ENCODE measurements at regions not wholly inside any gene's neighbourhood (a gene's known extent, or its start where the extent isn't known, plus 50 kb on each side); places are given as distances from the start of the nearest gene placed in this dataset.

DNA sequence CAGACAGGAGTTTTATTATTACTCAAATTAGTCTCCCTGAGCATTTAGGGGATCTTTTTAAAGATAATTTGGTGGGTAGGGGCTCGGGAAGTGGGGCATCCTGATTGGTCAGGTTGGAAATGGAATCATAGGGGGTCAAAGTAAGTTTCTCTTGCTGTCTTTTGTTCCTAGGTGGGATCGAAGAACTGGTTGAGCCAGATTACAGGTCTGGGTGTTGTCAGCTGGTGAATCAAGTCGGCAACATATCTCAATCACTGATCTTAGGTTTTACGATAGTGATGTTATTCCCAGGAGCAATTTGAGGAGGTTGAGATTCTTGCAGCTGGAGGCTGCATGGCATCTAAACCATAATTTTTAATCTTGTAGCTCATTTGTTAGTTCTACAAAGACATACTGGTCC is 629.5 kb upstream of the AMOT start:
- H3K4me3 ChIP-seq (ENCODE audit: low read depth, low read length): no peak overlapping the region
- no peak for DNase-seq (ENCODE audit: low read depth)
- TF ChIP-seq CTCF (IDR thresholded peaks at IDR 0.05; ENCODE audit: control insufficient read depth, extremely low read depth, insufficient read depth): no peak

DNA sequence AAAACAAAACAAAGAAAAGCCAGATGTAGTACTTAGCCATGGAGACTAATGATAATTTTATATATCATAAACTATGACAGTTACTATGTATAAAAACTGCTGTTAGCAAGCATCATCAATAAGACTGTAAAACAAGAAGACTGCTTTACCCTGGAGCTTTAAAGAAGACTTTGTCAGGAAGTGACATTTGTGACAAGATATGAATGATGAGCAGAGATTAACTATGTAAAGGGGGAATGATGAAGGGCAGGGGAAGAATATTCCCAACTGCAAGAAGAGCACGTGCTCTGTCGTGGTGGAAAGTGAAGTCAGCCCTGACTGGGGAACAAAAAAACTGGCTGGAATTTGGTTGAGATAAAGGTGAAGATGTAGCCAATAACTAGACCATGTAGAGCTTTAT is 617.1 kb upstream of the AMOT start:
- TF ChIP-seq CTCF (IDR thresholded peaks at IDR 0.05; ENCODE audit: control insufficient read depth, extremely low read depth, insufficient read depth): no peak
- H3K4me3 ChIP-seq (ENCODE audit: low read depth, low read length): no peak overlapping the region

DNA sequence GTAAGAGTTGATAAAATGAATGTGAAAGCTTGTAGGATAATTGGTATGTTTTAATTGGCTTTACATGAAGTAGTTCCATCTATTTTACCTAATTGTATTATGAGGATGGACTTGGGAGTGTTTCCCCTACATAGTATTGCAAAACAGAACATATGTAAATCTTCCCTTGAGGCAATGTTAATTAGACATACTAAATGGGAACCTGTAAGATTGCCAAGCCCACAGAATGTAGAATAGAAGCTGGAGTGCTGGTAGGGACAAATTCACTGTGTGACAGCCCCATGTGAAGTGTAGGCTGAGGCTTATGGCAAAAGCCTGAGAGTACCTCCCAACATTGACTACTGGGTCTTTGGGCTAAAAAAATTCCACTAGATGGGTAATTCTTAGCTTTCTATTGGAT is 615.0 kb upstream of the AMOT start:
- no peak for TF ChIP-seq CTCF (IDR thresholded peaks at IDR 0.05; ENCODE audit: control insufficient read depth, extremely low read depth, insufficient read depth)
- no peak for DNase-seq (ENCODE audit: low read depth)
- no peak overlapping the region for H3K4me3 ChIP-seq (ENCODE audit: low read depth, low read length)

More for the DNA sequence above, 617.1 kb upstream of the AMOT start:
- DNase-seq (ENCODE audit: low read depth): no peak

DNA sequence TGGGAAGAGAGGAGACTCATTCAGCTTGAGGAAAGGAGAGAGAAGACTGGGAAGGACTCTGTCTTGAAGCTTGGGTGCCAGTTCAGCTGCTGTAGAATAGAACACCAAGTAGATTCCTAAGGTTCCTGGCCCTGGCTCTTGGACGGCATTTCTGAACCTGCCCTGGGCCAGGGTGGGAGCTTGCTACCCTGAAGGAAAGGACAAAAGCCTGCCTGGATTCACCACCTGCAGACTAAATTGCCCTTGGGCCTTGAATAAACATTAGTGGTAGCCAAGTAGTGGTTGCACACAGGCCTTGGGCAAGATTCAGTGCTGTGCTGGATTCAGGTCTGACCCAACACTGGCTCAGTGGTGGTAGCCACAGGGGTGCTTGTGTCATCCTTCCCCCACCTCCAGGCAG is 588.4 kb upstream of the AMOT start:
- TF ChIP-seq CTCF (IDR thresholded peaks at IDR 0.05; ENCODE audit: control insufficient read depth, extremely low read depth, insufficient read depth): no peak
- no peak overlapping the region for H3K4me3 ChIP-seq (ENCODE audit: low read depth, low read length)
- no peak for DNase-seq (ENCODE audit: low read depth)

DNA sequence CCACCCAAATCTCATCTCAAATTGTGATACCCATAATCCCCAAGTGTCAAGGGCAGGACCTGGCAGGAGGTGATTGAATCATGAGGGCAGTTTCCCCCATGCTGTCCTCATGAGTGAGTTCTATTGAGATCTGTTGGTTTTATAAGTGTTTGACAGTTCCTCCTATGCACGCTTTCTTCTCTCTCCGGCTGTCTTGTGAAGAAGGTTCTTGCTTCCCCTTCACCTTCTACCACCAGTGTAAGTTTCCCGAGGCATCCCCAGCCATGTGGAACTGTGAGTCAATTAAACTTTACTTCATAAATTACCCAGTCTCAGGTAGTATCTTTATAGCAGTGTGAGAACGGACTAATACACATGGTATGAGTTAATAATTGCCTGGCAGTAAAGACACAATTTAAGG is 581.7 kb upstream of the AMOT start:
- DNase-seq (ENCODE audit: low read depth): no peak
- no peak for TF ChIP-seq CTCF (IDR thresholded peaks at IDR 0.05; ENCODE audit: control insufficient read depth, extremely low read depth, insufficient read depth)
- no peak overlapping the region for H3K4me3 ChIP-seq (ENCODE audit: low read depth, low read length)

GRCh38 chrX:113421432-113421831 is 580.8 kb upstream of the AMOT start:
- TF ChIP-seq CTCF (IDR thresholded peaks at IDR 0.05; ENCODE audit: control insufficient read depth, extremely low read depth, insufficient read depth): no peak
- H3K4me3 ChIP-seq (ENCODE audit: low read depth, low read length): no peak overlapping the region
- no peak for DNase-seq (ENCODE audit: low read depth)

DNA sequence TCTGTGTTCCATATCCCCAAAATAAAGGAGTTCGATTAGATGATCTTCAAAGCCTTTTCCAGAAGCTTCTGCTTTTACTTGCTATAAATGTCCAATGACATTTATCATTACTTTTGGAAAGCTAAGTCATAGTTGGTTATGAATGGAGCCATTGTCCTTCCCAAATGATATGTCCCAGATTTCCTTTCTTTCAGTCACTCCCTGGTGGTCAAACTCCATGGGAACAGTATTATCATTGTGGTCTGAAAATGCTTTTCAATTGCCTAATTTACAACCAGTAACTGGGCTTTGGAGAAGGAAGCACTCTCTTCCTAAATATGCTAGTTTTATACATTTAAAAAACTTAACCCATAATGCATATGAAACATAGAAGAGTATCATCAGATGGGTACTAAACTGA is 571.5 kb upstream of the AMOT start:
- TF ChIP-seq CTCF (IDR thresholded peaks at IDR 0.05; ENCODE audit: control insufficient read depth, extremely low read depth, insufficient read depth): no peak
- no peak for DNase-seq (ENCODE audit: low read depth)
- no peak overlapping the region for H3K4me3 ChIP-seq (ENCODE audit: low read depth, low read length)

All from LNCaP clone FGC (cell line).